Activated naive CD8-positive, alpha-beta T cell treated with anti-CD3 and anti-CD28 coated beads, Interleukin-2, amount 50 U/mL, for 24 hours (primary cell): ENCODE measurements at regions not wholly inside any gene's neighbourhood (a gene's known extent, or its start where the extent isn't known, plus 50 kb on each side); places are given as distances from the start of the nearest gene placed in this dataset.

Source experiments
- ATAC-seq: fragments of 150-1000 bp; cut with Tn5 transposase; one replicate; pipeline ENCODE4 v1.10.0; 2021
- DNase-seq: peaks from one replicate; pipeline ENCODE4 v3.0.0; 2021
- H3K27ac Mint-ChIP-seq: one replicate; pipeline ENCODE4 v1.8.0; 2021; ENCODE audit warnings: mild to moderate bottlenecking, mixed read lengths
- H3K27me3 Mint-ChIP-seq: one replicate; pipeline ENCODE4 v1.8.0; 2021; ENCODE audit warnings: mixed read lengths
- H3K36me3 Mint-ChIP-seq: one replicate; pipeline ENCODE4 v1.8.0; 2021; ENCODE audit warnings: low read depth, mixed read lengths
- H3K4me1 Mint-ChIP-seq: one replicate; pipeline ENCODE4 v1.8.0; 2021; ENCODE audit warnings: mixed read lengths
- H3K4me3 Mint-ChIP-seq: one replicate; pipeline ENCODE4 v1.8.0; 2021; ENCODE audit warnings: mild to moderate bottlenecking, moderate library complexity, mixed read lengths
- H3K9me3 Mint-ChIP-seq: one replicate; pipeline ENCODE4 v1.8.0; 2021; ENCODE audit warnings: mixed read lengths

DNA sequence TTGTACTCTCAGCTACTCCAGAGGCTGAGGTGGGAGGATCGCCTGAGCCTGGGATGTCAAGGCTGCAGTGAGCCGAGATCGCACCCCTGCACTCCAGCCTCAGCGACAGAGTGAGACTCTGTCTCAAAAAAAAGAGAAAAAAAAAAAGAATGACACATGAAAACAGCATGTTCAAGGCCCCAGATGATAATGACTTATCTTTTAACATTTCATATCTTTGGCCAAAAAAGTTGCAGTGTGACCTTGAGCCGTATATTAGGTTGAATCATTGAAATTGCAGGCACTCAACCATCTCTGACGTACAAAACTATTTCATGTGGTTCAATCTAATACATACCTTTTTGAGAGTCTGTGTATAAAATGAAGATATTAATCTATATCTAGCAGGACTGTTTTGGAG lies 79.1 kb upstream of the CPEB4 start:
- H3K9me3 Mint-ChIP-seq: peaks cover 21% of the 10 kb centered on the region
- H3K4me3 Mint-ChIP-seq: no peak overlapping the region
- no peaks in the 10 kb centered on the region for H3K36me3 Mint-ChIP-seq
- no peaks in the 10 kb centered on the region for H3K27me3 Mint-ChIP-seq
- H3K4me1 Mint-ChIP-seq: no peaks in the 10 kb centered on the region
- DNase-seq: no peak
- no peak for ATAC-seq
- H3K27ac Mint-ChIP-seq: no peak overlapping the region

DNA sequence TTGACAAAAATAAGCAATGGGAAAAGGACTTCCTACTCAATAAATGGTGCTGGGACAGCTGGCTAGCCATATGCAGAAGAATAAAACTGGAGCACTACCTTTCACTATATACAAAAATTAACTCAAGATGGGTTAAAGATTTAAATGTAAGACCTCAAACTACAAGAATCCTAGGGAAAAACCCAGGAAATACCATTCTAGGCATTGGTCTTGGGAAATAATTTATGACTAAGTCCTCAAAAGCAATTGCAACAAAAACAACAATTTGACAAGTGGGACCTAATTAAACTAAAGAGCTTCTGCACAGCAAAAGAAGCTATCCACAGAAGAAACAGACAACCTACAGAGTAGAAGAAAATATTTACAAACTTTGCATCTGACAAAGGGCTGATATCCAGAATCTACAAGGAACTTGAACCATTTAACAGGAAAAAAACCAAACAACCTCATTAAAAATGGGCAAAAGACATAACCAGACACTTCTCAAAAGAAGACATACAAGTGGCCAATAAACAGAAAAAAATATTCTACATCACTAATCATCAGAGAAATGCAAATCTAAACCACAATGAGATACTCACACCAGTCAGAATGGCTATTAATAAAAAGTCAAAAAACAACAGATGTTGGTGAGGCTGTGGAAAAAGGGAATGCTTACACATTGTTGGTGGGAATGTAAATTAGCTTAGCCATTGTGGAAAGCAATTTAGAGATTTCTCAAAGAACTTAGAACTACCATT lies 75.2 kb upstream of the CPEB4 start:
- Mint-ChIP-seq H3K27me3 (no peaks in the 10 kb centered on the region), H3K9me3 (peaks cover 15% of the 10 kb centered on the region), H3K36me3 (no peaks in the 10 kb centered on the region), H3K4me1 (peaks cover 3% of the 10 kb centered on the region), H3K4me3 (no peak overlapping the region), H3K27ac (no peak overlapping the region)
- DNase-seq (no peak), ATAC-seq (no peak)

DNA sequence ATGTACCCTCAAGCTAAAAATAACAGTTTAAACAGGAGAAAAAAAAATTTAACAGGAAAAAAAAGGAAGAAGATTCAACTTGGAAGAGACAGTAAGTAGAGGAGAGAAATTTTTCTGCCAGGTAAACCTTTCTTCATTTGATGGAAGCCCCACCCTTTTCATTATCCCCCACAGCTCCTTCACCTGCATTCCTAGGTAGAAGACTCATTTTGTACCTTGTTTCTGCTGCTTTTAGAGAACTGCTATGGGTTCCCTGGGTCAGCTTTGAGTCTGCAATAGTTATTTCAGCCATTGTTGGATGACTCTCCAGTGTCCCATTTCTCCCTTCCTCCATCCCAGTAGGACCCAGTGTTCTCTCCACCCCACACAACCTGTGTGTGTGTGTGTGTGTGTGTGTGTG lies 74.1 kb upstream of the CPEB4 start:
- H3K27me3 Mint-ChIP-seq: no peaks in the 10 kb centered on the region
- no peaks in the 10 kb centered on the region for H3K36me3 Mint-ChIP-seq
- H3K4me1 Mint-ChIP-seq: peaks cover 3% of the 10 kb centered on the region
- no peak overlapping the region for H3K4me3 Mint-ChIP-seq
- no peak overlapping the region for H3K27ac Mint-ChIP-seq
- no peak for DNase-seq
- peaks cover 15% of the 10 kb centered on the region for H3K9me3 Mint-ChIP-seq
- no peak for ATAC-seq

DNA sequence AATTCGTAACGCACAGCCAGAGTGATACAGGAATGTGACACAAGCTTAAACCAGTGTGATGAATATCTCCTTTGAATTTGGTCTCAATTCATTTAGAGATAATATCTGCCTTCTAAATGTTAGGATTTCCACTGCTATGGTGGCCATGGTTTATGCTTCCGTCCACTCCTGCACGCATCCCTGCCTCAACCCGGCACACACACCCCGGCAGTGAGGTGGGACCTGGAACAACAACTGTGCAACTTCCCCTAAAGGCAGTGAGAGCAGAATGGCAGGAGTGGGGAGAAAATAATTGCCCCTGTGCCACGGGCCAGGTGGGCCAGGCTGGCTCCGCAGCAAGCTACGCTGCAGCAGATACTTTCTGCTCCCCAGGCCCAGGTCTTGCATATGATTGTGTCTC lies 72.6 kb upstream of the CPEB4 start:
- Mint-ChIP-seq H3K4me1 (peaks cover 4% of the 10 kb centered on the region), H3K27me3 (no peaks in the 10 kb centered on the region), H3K4me3 (no peak overlapping the region), H3K27ac (no peak overlapping the region), H3K36me3 (no peaks in the 10 kb centered on the region), H3K9me3 (peaks cover 11% of the 10 kb centered on the region)
- DNase-seq: no peak
- ATAC-seq: no peak

DNA sequence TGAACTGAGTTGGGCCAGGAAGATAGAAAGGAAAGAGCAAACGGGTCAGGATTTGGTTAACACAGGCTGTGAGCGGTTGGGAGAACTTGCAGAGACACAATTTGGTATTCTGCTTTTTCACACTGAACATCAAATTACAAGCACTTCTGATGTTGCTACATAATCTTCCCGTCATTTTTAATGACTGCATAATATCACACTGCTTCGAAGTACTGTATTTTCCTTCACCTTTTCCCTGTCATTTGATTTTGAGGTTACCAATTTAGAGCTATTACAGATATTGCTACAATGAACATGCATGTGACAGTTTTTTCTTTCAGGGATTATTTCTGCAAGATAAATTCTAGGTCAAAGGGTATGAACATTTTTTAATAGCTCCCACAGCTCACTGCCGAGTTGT lies 71.4 kb upstream of the CPEB4 start:
- Mint-ChIP-seq H3K9me3 (peaks cover 4% of the 10 kb centered on the region), H3K4me3 (no peak overlapping the region), H3K4me1 (peaks cover 15% of the 10 kb centered on the region), H3K27me3 (no peaks in the 10 kb centered on the region), H3K36me3 (no peaks in the 10 kb centered on the region), H3K27ac (no peak overlapping the region)
- ATAC-seq: no peak
- no peak for DNase-seq

DNA sequence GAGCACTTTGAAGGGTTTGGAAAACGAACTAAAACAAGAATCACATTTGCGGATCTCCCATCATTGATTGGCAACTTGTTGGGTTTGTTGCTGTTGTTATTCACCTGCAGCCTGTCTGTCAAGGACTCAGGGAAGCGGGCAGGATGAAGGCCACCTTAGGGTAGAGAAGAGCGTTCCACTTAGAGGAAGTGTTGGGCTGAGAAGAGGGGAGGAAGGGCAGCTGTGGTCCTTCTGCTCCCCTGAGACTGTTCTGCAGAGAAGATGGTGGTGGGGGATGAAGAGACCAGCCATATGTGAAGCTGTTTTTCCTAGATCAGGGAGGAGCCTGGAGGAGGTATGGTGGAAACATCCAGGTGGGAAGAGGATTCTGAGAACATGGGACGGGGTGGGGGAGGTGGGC lies 70.6 kb upstream of the CPEB4 start:
- peaks cover 20% of the 10 kb centered on the region for H3K4me1 Mint-ChIP-seq
- H3K27me3 Mint-ChIP-seq: no peaks in the 10 kb centered on the region
- no peaks in the 10 kb centered on the region for H3K9me3 Mint-ChIP-seq
- H3K4me3 Mint-ChIP-seq: no peak overlapping the region
- DNase-seq (no peak), ATAC-seq (no peak)
- no peak overlapping the region for H3K27ac Mint-ChIP-seq
- no peaks in the 10 kb centered on the region for H3K36me3 Mint-ChIP-seq

DNA sequence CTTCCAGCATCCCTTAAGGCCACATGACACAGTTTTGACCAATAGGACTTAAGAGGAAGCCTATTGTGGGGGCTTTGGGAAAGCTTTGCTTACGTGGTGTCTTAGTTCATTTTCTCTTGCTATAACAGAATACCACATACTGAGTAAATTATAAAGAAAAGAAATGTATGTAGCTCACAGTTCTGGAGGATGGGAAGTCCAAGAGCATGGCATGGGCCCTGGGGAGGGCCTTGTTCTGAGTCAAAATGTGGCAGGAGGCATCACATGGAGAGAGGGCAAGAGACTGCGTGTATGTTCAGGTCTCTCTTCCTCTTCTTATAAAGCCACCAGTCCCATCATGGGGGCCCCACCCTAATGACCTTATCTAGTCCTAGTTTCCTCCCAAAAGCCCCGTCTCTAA lies 68.6 kb upstream of the CPEB4 start:
- Mint-ChIP-seq H3K4me3 (no peak overlapping the region), H3K27ac (no peak overlapping the region), H3K27me3 (no peaks in the 10 kb centered on the region), H3K9me3 (no peaks in the 10 kb centered on the region), H3K36me3 (no peaks in the 10 kb centered on the region), H3K4me1 (peaks cover 26% of the 10 kb centered on the region)
- ATAC-seq (no peak), DNase-seq (no peak)

DNA sequence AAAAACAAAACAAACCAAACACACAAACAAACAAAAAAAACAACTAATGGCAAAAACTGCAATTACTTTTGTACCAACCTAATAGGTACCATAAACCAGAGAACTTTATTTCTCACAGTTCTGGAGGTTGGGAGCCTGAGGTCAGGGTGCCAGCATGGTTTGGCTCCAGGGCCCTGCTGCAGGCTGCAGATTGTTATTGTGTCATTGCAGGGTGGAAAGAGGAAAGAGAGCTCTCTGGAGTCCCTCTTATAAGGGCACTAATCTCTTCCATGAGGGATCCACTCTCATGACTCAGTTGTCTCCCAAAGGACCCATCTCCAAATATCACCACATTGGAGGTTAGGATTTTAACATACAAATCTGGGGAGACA lies 64.9 kb upstream of the CPEB4 start:
- no peak overlapping the region for H3K27ac Mint-ChIP-seq
- peaks cover 6% of the 10 kb centered on the region for H3K9me3 Mint-ChIP-seq
- ATAC-seq (no peak), DNase-seq (no peak)
- H3K27me3 Mint-ChIP-seq: no peaks in the 10 kb centered on the region
- no peaks in the 10 kb centered on the region for H3K36me3 Mint-ChIP-seq
- no peak overlapping the region for H3K4me3 Mint-ChIP-seq
- H3K4me1 Mint-ChIP-seq: peaks cover 26% of the 10 kb centered on the region

DNA sequence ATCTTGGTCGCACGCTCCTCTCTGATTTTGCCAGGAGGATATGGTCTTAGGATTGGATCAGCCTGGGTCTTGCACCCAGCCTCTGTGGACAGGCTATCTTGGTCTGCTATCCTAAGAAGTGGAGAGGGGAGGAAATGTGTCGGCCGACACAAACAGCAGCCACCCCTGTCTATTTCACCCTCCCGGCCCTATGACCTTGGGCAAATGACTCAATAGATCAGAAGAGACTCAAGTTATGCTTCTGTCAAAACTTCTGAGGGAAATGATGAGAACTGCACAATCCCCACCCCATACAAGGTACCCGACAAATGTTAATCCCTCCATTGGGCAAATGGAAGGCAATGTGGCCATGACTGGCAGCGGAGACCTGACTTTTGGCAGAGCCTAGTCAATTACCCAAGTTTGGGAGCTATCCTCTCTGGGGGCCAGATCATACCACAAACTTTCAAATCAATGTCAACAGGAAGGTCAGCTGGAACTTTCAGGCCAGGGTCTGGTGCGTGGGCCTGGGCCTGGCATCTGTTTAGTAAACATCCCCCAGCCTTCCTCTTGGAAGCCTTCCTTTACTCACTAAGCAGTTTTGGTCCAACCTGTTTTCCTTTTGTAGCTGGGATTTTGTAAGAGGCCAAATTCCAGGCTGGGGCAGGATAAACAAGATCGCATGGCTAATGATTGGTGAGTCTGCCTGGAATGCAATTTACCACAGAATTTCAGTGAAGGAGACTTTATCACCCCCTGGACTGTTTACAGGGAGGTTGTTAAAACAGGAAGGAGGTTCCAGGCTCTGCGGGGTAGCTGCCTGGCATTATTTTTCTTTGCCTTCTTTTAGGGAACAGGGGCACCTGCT lies 64.2 kb upstream of the CPEB4 start:
- Mint-ChIP-seq H3K27ac (no peak overlapping the region), H3K36me3 (no peaks in the 10 kb centered on the region)
- no peak for DNase-seq

DNA sequence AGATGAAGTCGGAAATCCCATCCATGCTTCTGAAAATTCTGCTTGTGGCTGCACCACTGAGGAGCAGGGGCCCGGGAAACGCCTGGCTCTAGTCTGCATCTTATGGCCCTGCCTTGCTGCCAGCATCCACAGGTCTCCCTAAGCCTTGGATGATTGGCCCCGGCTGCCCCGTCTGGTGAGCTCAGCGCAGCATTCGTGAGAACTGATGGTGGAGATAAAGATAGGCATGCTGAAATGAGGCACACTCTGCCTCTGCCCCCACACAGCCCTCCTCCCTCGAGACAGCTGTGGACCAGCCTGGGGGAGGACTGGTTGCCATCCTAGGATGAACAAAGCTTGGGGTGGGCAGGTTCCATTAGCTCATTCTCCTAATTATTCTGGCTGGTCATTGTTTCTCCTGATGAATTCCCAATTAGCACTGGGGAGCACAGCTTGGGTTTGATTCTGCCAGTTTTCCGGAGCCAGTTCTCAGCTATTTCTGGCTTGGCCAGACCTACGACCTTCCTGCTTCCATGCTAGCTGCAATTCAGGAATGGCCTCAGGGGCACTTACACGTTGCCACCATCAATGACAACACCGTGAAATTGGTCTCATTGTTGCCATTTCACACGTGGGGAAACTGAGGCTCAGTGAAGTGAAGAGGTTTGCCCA lies 62.8 kb upstream of the CPEB4 start:
- no peaks in the 10 kb centered on the region for H3K27me3 Mint-ChIP-seq
- ATAC-seq (no peak), DNase-seq (no peak)
- peaks cover 9% of the 10 kb centered on the region for H3K9me3 Mint-ChIP-seq
- H3K36me3 Mint-ChIP-seq: no peaks in the 10 kb centered on the region
- peaks cover 28% of the 10 kb centered on the region for H3K4me1 Mint-ChIP-seq
- no peak overlapping the region for H3K4me3 Mint-ChIP-seq
- no peak overlapping the region for H3K27ac Mint-ChIP-seq

More for the DNA sequence above, 64.2 kb upstream of the CPEB4 start:
- H3K27me3 Mint-ChIP-seq: no peaks in the 10 kb centered on the region
- H3K4me1 Mint-ChIP-seq: peaks cover 26% of the 10 kb centered on the region
- peaks cover 9% of the 10 kb centered on the region for H3K9me3 Mint-ChIP-seq
- no peak for ATAC-seq
- no peak overlapping the region for H3K4me3 Mint-ChIP-seq

DNA sequence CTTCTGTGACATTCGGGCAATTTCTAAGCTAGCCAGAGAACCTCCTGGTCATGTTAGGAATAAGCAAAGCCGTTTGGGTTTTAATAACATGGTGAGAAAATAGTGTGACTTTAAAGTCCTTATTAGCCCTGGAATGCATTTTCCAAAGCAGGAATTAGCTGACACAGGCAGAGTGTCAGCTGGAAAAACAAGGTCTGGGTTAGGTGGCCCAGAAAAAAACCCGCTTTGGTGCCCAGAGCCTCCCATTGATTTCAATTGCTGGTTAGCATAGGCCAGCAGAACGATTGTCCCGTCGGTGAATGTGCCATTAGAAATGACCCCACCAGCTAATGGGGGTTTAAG lies 62.1 kb upstream of the CPEB4 start:
- Mint-ChIP-seq H3K4me1 (peaks cover 23% of the 10 kb centered on the region), H3K4me3 (no peak overlapping the region), H3K36me3 (no peaks in the 10 kb centered on the region), H3K9me3 (peaks cover 9% of the 10 kb centered on the region), H3K27me3 (no peaks in the 10 kb centered on the region), H3K27ac (no peak overlapping the region)
- ATAC-seq (no peak), DNase-seq (no peak)

DNA sequence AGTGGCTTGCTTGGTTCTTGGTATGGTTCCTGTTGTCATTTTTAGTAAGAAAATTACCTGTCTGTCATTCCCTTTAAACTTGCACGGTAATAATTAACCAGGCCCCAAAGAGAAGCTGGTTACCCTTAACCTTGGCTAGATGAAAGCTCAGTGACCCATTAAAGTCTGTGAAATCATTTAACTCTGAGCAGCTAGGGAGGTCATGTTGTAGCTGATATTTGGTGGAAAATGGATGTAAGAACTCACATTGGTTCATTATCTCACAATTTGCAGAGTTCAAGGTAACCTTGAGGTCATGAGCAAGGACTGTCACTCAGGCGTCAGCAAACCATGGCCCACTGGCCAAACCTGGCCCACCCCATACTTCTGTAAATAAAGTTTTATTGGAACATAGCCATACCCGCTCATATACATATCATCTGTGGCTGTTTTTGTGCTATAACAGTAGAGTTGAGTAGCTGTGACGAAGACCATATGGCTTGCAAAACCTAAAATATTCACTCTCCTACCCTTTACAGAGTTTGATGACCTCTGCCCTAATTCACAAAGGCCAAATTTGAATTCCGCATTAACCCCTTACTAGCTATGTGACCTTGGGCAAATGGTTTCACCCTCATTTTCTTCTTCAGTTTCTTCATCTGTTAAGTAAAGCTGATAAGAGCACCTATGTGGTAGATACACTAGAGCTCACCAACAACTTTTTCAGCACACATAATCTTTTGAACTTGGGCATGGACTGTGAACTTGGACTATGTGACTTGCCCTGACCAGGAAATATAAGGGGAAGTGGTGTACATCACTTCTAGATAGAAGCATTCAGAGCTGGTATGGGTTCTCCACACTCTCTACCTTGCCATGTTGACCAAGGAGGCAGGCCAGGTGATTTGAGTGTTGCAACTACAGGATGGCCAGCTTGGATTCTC lies 61.5 kb upstream of the CPEB4 start:
- Mint-ChIP-seq H3K4me3 (no peak overlapping the region), H3K27me3 (no peaks in the 10 kb centered on the region), H3K4me1 (peaks cover 16% of the 10 kb centered on the region), H3K9me3 (peaks cover 9% of the 10 kb centered on the region), H3K27ac (no peak overlapping the region), H3K36me3 (no peaks in the 10 kb centered on the region)
- DNase-seq (no peak), ATAC-seq (no peak)

DNA sequence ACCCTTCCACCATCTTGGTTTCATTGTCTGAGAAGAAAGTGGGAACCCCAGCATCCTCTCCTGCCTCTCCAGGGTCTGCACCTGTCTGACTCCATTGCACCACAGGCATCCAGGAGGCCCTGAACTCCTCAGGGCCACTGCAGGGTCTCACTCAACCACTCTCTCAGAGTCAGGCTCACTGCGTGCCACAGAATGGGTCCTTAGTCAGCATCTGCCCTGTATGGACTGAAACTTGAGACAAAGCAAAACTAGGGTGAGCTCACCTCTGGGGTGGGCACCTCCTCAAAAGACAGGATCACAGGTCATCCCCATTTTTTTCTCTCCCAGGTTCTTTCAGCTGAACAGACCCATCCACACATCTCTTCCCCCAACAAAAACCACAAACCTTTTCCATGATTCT lies 59.2 kb upstream of the CPEB4 start:
- H3K9me3 Mint-ChIP-seq: peaks cover 9% of the 10 kb centered on the region
- DNase-seq: no peak
- H3K4me1 Mint-ChIP-seq: peaks cover 11% of the 10 kb centered on the region
- H3K36me3 Mint-ChIP-seq: no peaks in the 10 kb centered on the region
- H3K4me3 Mint-ChIP-seq: no peak overlapping the region
- no peak overlapping the region for H3K27ac Mint-ChIP-seq
- no peak for ATAC-seq
- H3K27me3 Mint-ChIP-seq: no peaks in the 10 kb centered on the region

DNA sequence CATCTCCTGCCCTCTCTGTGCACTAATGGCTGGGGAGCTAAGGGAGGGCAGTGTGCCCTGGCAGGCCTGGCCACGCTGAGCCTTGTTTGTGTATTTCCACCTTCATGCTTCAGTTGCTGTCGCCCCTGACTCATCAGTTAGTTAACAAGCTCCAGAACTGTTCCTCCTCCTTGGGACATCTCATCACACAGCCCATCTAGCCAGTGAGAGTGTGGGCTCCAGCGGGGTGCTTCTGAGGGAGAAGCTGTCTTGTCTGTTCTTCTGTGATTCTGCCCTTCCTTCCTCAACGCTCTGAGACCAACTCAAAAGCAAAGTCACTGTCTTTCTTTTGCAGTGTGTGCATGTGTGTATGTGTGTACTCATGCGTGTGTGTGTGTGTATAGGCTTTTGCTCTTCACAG lies 58.3 kb upstream of the CPEB4 start:
- no peak for ATAC-seq
- no peak overlapping the region for H3K4me3 Mint-ChIP-seq
- peaks cover 9% of the 10 kb centered on the region for H3K9me3 Mint-ChIP-seq
- H3K27ac Mint-ChIP-seq: no peak overlapping the region
- H3K4me1 Mint-ChIP-seq: peaks cover 7% of the 10 kb centered on the region
- no peak for DNase-seq
- no peaks in the 10 kb centered on the region for H3K36me3 Mint-ChIP-seq
- no peaks in the 10 kb centered on the region for H3K27me3 Mint-ChIP-seq
